ENCODE measurements at regions not wholly inside any gene's neighbourhood (a gene's known extent, or its start where the extent isn't known, plus 50 kb on each side); places are given as distances from the start of the nearest gene placed in this dataset.

GRCh38 chr9:109683521-109683920, 96.5 kb upstream of the PALM2AKAP2 start:
- Histone ChIP-seq H3K4me3 (no peak overlapping the region), H3K4me1 (no peaks in the 10 kb centered on the region), H3K27me3 (no peaks in the 10 kb centered on the region), H3K36me3 (no peaks in the 10 kb centered on the region), H3K9me3 (peaks cover 0 to 1% (median 0%) of the 10 kb centered on the region in 4 donors), H3K27ac (no peak overlapping the region)
- 79 to 84% methylated on average over 3 of the region's 3 CpGs for WGBS, 2 donors
- intact Hi-C loops (cut with DNase I) = no loop called here
- DNase-seq = no peak
- TF ChIP-seq, protein P1, sequence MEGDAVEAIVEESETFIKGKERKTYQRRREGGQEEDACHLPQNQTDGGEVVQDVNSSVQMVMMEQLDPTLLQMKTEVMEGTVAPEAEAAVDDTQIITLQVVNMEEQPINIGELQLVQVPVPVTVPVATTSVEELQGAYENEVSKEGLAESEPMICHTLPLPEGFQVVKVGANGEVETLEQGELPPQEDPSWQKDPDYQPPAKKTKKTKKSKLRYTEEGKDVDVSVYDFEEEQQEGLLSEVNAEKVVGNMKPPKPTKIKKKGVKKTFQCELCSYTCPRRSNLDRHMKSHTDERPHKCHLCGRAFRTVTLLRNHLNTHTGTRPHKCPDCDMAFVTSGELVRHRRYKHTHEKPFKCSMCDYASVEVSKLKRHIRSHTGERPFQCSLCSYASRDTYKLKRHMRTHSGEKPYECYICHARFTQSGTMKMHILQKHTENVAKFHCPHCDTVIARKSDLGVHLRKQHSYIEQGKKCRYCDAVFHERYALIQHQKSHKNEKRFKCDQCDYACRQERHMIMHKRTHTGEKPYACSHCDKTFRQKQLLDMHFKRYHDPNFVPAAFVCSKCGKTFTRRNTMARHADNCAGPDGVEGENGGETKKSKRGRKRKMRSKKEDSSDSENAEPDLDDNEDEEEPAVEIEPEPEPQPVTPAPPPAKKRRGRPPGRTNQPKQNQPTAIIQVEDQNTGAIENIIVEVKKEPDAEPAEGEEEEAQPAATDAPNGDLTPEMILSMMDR (IDR thresholded peaks at IDR 0.05) = no peak
- TF ChIP-seq EP300 (IDR thresholded peaks at IDR 0.05) (no peak), POLR2AphosphoS5 (IDR thresholded peaks at IDR 0.05) (no peak), POLR2A (IDR thresholded peaks at IDR 0.05) (no peak)

- 72 to 83% methylated on average over 3 of the region's 3 CpGs for WGBS, 2 donors
- Histone ChIP-seq H3K27ac (no peak overlapping the region), H3K4me1 (no peaks in the 10 kb centered on the region), H3K36me3 (no peaks in the 10 kb centered on the region), H3K9me3 (peaks cover 0 to 1% (median 0%) of the 10 kb centered on the region in 4 donors), H3K4me3 (no peak overlapping the region), H3K27me3 (no peaks in the 10 kb centered on the region)
- intact Hi-C loops (cut with DNase I) = no loop called here
- TF ChIP-seq POLR2A (IDR thresholded peaks at IDR 0.05) (no peak), EP300 (IDR thresholded peaks at IDR 0.05) (no peak), POLR2AphosphoS5 (IDR thresholded peaks at IDR 0.05) (no peak)
- TF ChIP-seq, protein P1 (IDR thresholded peaks at IDR 0.05) = no peak
- DNase-seq = no peak
Measured at GRCh38 chr9:109689701-109690100, 90.3 kb upstream of the PALM2AKAP2 start.

DNA sequence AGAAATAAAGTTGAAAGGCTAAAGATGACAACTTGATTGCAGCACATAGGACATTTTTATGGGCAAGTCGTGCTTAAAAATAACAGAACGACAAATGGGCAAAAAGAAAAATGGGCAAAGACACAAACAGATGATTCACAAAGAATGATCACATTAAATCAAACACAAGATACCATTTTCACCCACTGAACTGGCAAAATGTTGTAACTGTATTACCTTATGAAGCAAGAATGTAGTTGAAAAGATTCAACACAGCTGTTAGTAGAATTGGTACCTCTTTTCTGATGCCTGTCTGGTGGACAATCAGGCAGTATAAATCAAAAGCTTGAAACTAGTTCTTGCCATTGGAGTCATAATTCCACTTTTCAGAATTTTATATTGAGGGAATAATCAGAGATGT, 81.0 kb upstream of the PALM2AKAP2 start:
- Histone ChIP-seq H3K4me3 (no peak overlapping the region), H3K27ac (no peak overlapping the region), H3K4me1 (no peaks in the 10 kb centered on the region), H3K36me3 (no peaks in the 10 kb centered on the region), H3K9me3 (no peaks in the 10 kb centered on the region), H3K27me3 (no peaks in the 10 kb centered on the region)
- 72 to 73% methylated on average over 2 of the region's 2 CpGs for WGBS, 2 donors
- DNase-seq = no peak
- no peak for TF ChIP-seq POLR2A (IDR thresholded peaks at IDR 0.05)
- TF ChIP-seq, protein P1 (IDR thresholded peaks at IDR 0.05) = no peak
- TF ChIP-seq EP300 (IDR thresholded peaks at IDR 0.05) = no peak
- TF ChIP-seq POLR2AphosphoS5 (IDR thresholded peaks at IDR 0.05) = no peak
- intact Hi-C loops (cut with DNase I) = no loop called here

DNA sequence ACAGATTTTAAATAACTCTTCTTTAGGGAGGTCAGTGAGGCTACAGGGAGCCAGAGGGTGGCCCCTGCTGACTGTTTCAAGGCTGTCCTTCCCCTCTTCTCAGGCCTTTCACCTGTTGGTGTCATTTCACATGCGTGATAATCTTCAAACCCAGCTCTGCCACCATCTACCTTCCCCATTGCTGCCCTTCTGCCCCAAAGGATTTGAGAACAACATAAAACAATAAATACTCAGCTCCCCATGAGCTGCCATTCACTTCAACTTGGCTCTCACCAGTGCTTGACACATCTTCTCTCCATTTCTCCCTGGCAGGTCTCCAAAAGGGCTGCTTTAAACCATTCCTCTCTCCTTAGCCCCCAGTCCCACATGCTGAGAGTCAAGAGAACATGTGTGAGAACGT, 75.5 kb upstream of the PALM2AKAP2 start:
- no peaks in the 10 kb centered on the region for H3K9me3 ChIP-seq
- 78 to 82% methylated on average over 2 of the region's 2 CpGs for WGBS, 2 donors
- no peaks in the 10 kb centered on the region for H3K36me3 ChIP-seq
- no peak for DNase-seq
- intact Hi-C loops (cut with DNase I) = no loop called here
- H3K27me3 ChIP-seq = no peaks in the 10 kb centered on the region
- H3K27ac ChIP-seq = no peak overlapping the region
- H3K4me1 ChIP-seq = peaks cover 0 to 15% (median 13%) of the 10 kb centered on the region in 4 donors
- no peak overlapping the region for H3K4me3 ChIP-seq
- TF ChIP-seq EP300 (IDR thresholded peaks at IDR 0.05) = no peak
- TF ChIP-seq POLR2A (IDR thresholded peaks at IDR 0.05) = no peak
- TF ChIP-seq, protein P1 (IDR thresholded peaks at IDR 0.05) = no peak
- TF ChIP-seq POLR2AphosphoS5 (IDR thresholded peaks at IDR 0.05) = no peak

- TF ChIP-seq EP300 (IDR thresholded peaks at IDR 0.05) = no peak
- TF ChIP-seq, protein P1 (IDR thresholded peaks at IDR 0.05) = no peak
- TF ChIP-seq POLR2A (IDR thresholded peaks at IDR 0.05) = no peak
- no peak for TF ChIP-seq POLR2AphosphoS5 (IDR thresholded peaks at IDR 0.05)
- peaks cover 0 to 21% (median 15%) of the 10 kb centered on the region in 4 donors for H3K4me1 ChIP-seq
- no peak overlapping the region for H3K27ac ChIP-seq
- H3K4me3 ChIP-seq = no peak overlapping the region
- no peaks in the 10 kb centered on the region for H3K36me3 ChIP-seq
- intact Hi-C loops (cut with DNase I) = no loop called here
- no peak for DNase-seq
- H3K27me3 ChIP-seq = no peaks in the 10 kb centered on the region
- no peaks in the 10 kb centered on the region for H3K9me3 ChIP-seq
Measured at GRCh38 chr9:109705515-109705914, 74.5 kb upstream of the PALM2AKAP2 start.
